ENCODE measurements at regions not wholly inside any gene's neighbourhood (a gene's known extent, or its start where the extent isn't known, plus 50 kb on each side); places are given as distances from the start of the nearest gene placed in this dataset.

- no peak for TF ChIP-seq CTCF (conservative IDR thresholded peaks at IDR 0.05 in 1 of 2, IDR thresholded peaks at IDR 0.05 in 1 of 2; ENCODE audit: low read depth in 1 of 2, low read length in 2 of 2)
- no peak for TF ChIP-seq EZH2 (IDR thresholded peaks at IDR 0.05; ENCODE audit: low read length, missing control alignments)
Measured at GRCh38 chr5:30561771-30562170, 631.7 kb upstream of the CDH6 start.

Data from fibroblast of lung (primary cell).